Transverse colon (tissue), 4 donors: ENCODE measurements at regions not wholly inside any gene's neighbourhood (a gene's known extent, or its start where the extent isn't known, plus 50 kb on each side); places are given as distances from the start of the nearest gene placed in this dataset.
"Not testable (repeated sequence)": the region's sequence is repeated elsewhere in the genome, so short reads cannot be mapped to it uniquely, and the experiment has no call there.

Experiments used
- DNase-seq: peaks from one replicate; pipeline ENCODE4 v3.0.0-alpha.2; 2019
- H3K27ac ChIP-seq, 4 donors: fragments of 200-600 bp; sonication (generic); 2 replicates each; pipeline ENCODE4 v1.5.1; 2016 to 2018; ENCODE audit warnings: inconsistent platforms in 4 of 4
- H3K27me3 ChIP-seq: fragments of 200-600 bp; sonication (generic); 2 replicates; pipeline ENCODE4 v1.5.1; 2017; ENCODE audit warnings: inconsistent platforms
- H3K36me3 ChIP-seq, 4 donors: fragments of 200-600 bp; sonication (generic); 2 replicates each; pipeline ENCODE4 v1.5.1; 2017 to 2019; ENCODE audit warnings: inconsistent platforms in 4 of 4
- H3K4me1 ChIP-seq, 4 donors: fragments of 200-600 bp; sonication (generic); 2 replicates each; pipeline ENCODE4 v1.5.1; 2017 to 2020; ENCODE audit warnings: inconsistent platforms in 4 of 4
- H3K4me3 ChIP-seq, 4 donors: fragments of 200-600 bp; sonication (generic); 1 replicate in 1 of 4; 2 replicates in 3 of 4; pipeline versions ENCODE4 v1.5.1 to v1.6.1; 2017 to 2019; ENCODE audit warnings: inconsistent platforms in 4 of 4
- H3K9me3 ChIP-seq, 2 donors: fragments of 200-600 bp; sonication (generic); 2 replicates each; pipeline ENCODE4 v1.5.1; 2017 to 2019; ENCODE audit warnings: inconsistent platforms in 2 of 2
- CTCF ChIP-seq, 5 experiments: fragments of 200-600 bp in 3 of 5; fragments of 450-650 bp in 2 of 5; sonication (generic) in 3 of 5; IDR thresholded peaks; 1 replicate in 2 of 5; 2 replicates in 3 of 5; pipeline ENCODE4 v1.5.1; 2016 to 2017; ENCODE audit warnings: antibody characterized with exemption in 5 of 5, inconsistent platforms in 3 of 5, mild to moderate bottlenecking in 2 of 5, moderate library complexity in 1 of 5
- EP300 ChIP-seq: sonication (generic); formaldehyde crosslinking; IDR thresholded peaks from one replicate; pipeline ENCODE4 v1.6.1; 2017; ENCODE audit warnings: antibody characterized with exemption, low read depth
- POLR2A ChIP-seq: fragments of 450-650 bp; IDR thresholded peaks from one replicate; pipeline ENCODE4 v1.6.1; 2016; ENCODE audit warnings: antibody characterized with exemption, mild to moderate bottlenecking, moderate library complexity
- POLR2AphosphoS5 ChIP-seq, 3 donors: sonication (generic); formaldehyde crosslinking; IDR thresholded peaks; one replicate each; pipeline ENCODE4 v1.6.1; 2016; ENCODE audit warnings: antibody characterized with exemption in 3 of 3
- WGBS, 2 donors: methylation state at CpG; one replicate each; pipeline ENCODE4 v1.1.5; 2018; ENCODE audit warnings: low coverage in 1 of 2; 5-methylcytosine and 5-hydroxymethylcytosine counted together
- in situ Hi-C, 4 donors: fragments of 200-750 bp; cut with MboI; loops; one replicate each; pipeline versions ENCODE4 v1.15.0 to v1.15.1; 2017; ENCODE audit warnings: low sequenced_read_pairs in 3 of 4, low pct_ligation_motif_present in 1 of 4, low pct_unique_long_range_greater_than_20kb in 1 of 4
- intact Hi-C: fragments of 100-400 bp; cut with DNase I; formaldehyde crosslinking; loops from one replicate; pipeline ENCODE4 v1.15.1; 2023; ENCODE audit warnings: low total_unique reads

GRCh38 chr7:68969571-68969970 lies 628.7 kb upstream of the AUTS2 start:
- H3K9me3 ChIP-seq: no peaks in the 10 kb centered on the region
- H3K27me3 ChIP-seq: no peaks in the 10 kb centered on the region
- H3K36me3 ChIP-seq: no peaks in the 10 kb centered on the region
- H3K27ac ChIP-seq: no peak overlapping the region
- no peak for TF ChIP-seq POLR2AphosphoS5 (IDR thresholded peaks at IDR 0.05)
- no peak overlapping the region for H3K4me3 ChIP-seq
- in situ Hi-C loops (no loop called here), intact Hi-C loops (no loop called here)
- no peak for DNase-seq
- H3K4me1 ChIP-seq: no peaks in the 10 kb centered on the region
- 66 to 78% methylated on average over 2 to 3 of the region's 3 CpGs for WGBS, 2 donors

- 56 to 75% methylated on average over 3 to 6 of the region's 6 CpGs for WGBS, 2 donors
- no peaks in the 10 kb centered on the region for H3K27me3 ChIP-seq
- in situ Hi-C loops (no loop called here), intact Hi-C loops (no loop called here)
- no peaks in the 10 kb centered on the region for H3K4me1 ChIP-seq
- no peak overlapping the region for H3K27ac ChIP-seq
- no peaks in the 10 kb centered on the region for H3K36me3 ChIP-seq
- TF ChIP-seq POLR2AphosphoS5 (IDR thresholded peaks at IDR 0.05): no peak
- no peak for TF ChIP-seq CTCF (IDR thresholded peaks at IDR 0.05)
- no peak for TF ChIP-seq POLR2A
- TF ChIP-seq EP300: no peak
- no peak for DNase-seq
- H3K9me3 ChIP-seq: no peaks in the 10 kb centered on the region
- no peak overlapping the region for H3K4me3 ChIP-seq
These were observed 626.5 kb upstream of the AUTS2 start for GRCh38 chr7:68971634-68972340.

GRCh38 chr7:68977385-68978055 lies 620.8 kb upstream of the AUTS2 start:
- WGBS, 2 donors: 62 to 64% methylated on average over 10 to 14 of the region's 14 CpGs
- TF ChIP-seq POLR2A: no peak
- Histone ChIP-seq H3K4me3 (no peak overlapping the region), H3K27ac (no peak overlapping the region), H3K4me1 (no peaks in the 10 kb centered on the region), H3K36me3 (no peaks in the 10 kb centered on the region), H3K9me3 (no peaks in the 10 kb centered on the region), H3K27me3 (no peaks in the 10 kb centered on the region)
- in situ Hi-C loops (no loop called here), intact Hi-C loops (no loop called here)
- no peak for DNase-seq

GRCh38 chr7:68978710-68979109 lies 619.6 kb upstream of the AUTS2 start:
- no peak overlapping the region for H3K27ac ChIP-seq
- no peak for DNase-seq
- no peak overlapping the region for H3K4me3 ChIP-seq
- intact Hi-C loops (no loop called here), in situ Hi-C loops (no loop called here)
- H3K36me3 ChIP-seq: no peaks in the 10 kb centered on the region
- no peaks in the 10 kb centered on the region for H3K27me3 ChIP-seq
- H3K4me1 ChIP-seq: no peaks in the 10 kb centered on the region
- no peaks in the 10 kb centered on the region for H3K9me3 ChIP-seq
- 78 to 90% methylated on average over 2 to 4 of the region's 4 CpGs for WGBS, 2 donors
- TF ChIP-seq CTCF (IDR thresholded peaks at IDR 0.05) (no peak), POLR2AphosphoS5 (IDR thresholded peaks at IDR 0.05) (no peak), EP300 (no peak), POLR2A (no peak)

- WGBS, 2 donors: 53% methylated on average over 1 of the region's 1 CpG; no CpG with 5 or more reads in 1 of the 2 donors
- no peak for DNase-seq
- Histone ChIP-seq H3K4me1 (no peaks in the 10 kb centered on the region), H3K36me3 (no peaks in the 10 kb centered on the region), H3K9me3 (no peaks in the 10 kb centered on the region), H3K27me3 (no peaks in the 10 kb centered on the region), H3K27ac (no peak overlapping the region), H3K4me3 (no peak overlapping the region)
- intact Hi-C loops (no loop called here), in situ Hi-C loops (no loop called here)
- no peak for TF ChIP-seq POLR2A
- TF ChIP-seq CTCF (IDR thresholded peaks at IDR 0.05): no peak
- TF ChIP-seq EP300: no peak
- TF ChIP-seq POLR2AphosphoS5 (IDR thresholded peaks at IDR 0.05): no peak
These were observed 618.3 kb upstream of the AUTS2 start for GRCh38 chr7:68980011-68980410.

GRCh38 chr7:68980432-68980831 lies 617.8 kb upstream of the AUTS2 start:
- H3K4me3 ChIP-seq, H3K9me3 ChIP-seq, H3K27ac ChIP-seq, H3K4me1 ChIP-seq, DNase-seq, intact Hi-C loops, H3K27me3 ChIP-seq, in situ Hi-C loops, H3K36me3 ChIP-seq: not testable (repeated sequence)
- 43% methylated on average over 2 of the region's 2 CpGs; no CpG with 5 or more reads in 1 of the 2 donors for WGBS, 2 donors
